ENCODE measurements at regions not wholly inside any gene's neighbourhood (a gene's known extent, or its start where the extent isn't known, plus 50 kb on each side); places are given as distances from the start of the nearest gene placed in this dataset.

DNA sequence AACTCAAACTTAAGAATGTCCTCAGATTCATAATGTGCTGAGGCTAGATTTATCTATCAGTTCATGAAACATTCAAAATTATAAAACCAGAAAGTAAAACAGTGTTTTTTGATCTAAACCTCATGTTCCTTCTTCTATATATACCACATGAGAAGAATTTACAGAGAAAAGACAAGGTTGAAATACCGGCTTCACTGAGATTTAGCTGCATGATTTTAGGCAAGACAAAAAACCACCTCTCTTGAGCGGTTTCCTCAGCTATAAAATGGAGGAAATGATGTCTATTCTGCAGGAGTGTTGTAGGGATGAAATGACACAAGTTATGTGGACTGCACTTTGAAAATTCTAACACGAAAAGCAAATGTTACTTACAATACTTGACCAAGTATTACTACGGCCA lies 80.6 kb upstream of the FOXB1 start:
- no CpG with 5 or more reads among the region's 4 CpGs for WGBS (ENCODE audit: insufficient coverage)
- no peak for DNase-seq
- Histone ChIP-seq H3K9me3 (replicated peaks in 1 of 2; ENCODE audit: control insufficient read depth in 1 of 2, insufficient read depth in 1 of 2, low read length in 2 of 2) (no peaks in the 10 kb centered on the region), H3K4me2 (replicated peaks; ENCODE audit: extremely low read depth, low read length, poor library complexity, severe bottlenecking) (no peak overlapping the region), H4K20me1 (ENCODE audit: insufficient read depth, low read length) (no peaks in the 10 kb centered on the region), H3K27me3 (ENCODE audit: control insufficient read depth in 2 of 2, insufficient read depth in 2 of 2, low read length in 2 of 2) (no peaks in the 10 kb centered on the region), H3K9ac (ENCODE audit: insufficient read depth, low read length, poor library complexity, severe bottlenecking) (no peak overlapping the region), H3K4me1 (ENCODE audit: control insufficient read depth in 1 of 2, insufficient read depth in 2 of 2, low read length in 2 of 2) (no peaks in the 10 kb centered on the region), H3K36me3 (replicated peaks in 1 of 2; ENCODE audit: control insufficient read depth in 1 of 2, insufficient read depth in 2 of 2, low read length in 2 of 2) (no peaks in the 10 kb centered on the region), H3K27ac (ENCODE audit: low read depth in 1 of 2, low read length in 2 of 2) (no peak overlapping the region), H3K79me2 (ENCODE audit: insufficient read depth, low read length) (no peaks in the 10 kb centered on the region), H2AFZ (ENCODE audit: insufficient read depth, low read depth, low read length, poor library complexity, severe bottlenecking) (no peak overlapping the region), H3K4me3 (replicated peaks in 1 of 3; ENCODE audit: low read depth in 2 of 3, low read length in 3 of 3) (no peak overlapping the region)
- no peaks in the 10 kb centered on the region for H3K4me1 Mint-ChIP-seq
- no peaks in the 10 kb centered on the region for H3K36me3 Mint-ChIP-seq
- intact Hi-C loops (cut with micrococcal nuclease) = no loop called here
- peaks cover 0 to 2% (median 0%) of the 10 kb centered on the region in 7 donors for H3K9me3 Mint-ChIP-seq
- peaks cover 0 to 1% (median 0%) of the 10 kb centered on the region in 3 donors for H3K27me3 Mint-ChIP-seq (ENCODE audit: low read depth in 3 of 3)
- TF ChIP-seq, protein P1, sequence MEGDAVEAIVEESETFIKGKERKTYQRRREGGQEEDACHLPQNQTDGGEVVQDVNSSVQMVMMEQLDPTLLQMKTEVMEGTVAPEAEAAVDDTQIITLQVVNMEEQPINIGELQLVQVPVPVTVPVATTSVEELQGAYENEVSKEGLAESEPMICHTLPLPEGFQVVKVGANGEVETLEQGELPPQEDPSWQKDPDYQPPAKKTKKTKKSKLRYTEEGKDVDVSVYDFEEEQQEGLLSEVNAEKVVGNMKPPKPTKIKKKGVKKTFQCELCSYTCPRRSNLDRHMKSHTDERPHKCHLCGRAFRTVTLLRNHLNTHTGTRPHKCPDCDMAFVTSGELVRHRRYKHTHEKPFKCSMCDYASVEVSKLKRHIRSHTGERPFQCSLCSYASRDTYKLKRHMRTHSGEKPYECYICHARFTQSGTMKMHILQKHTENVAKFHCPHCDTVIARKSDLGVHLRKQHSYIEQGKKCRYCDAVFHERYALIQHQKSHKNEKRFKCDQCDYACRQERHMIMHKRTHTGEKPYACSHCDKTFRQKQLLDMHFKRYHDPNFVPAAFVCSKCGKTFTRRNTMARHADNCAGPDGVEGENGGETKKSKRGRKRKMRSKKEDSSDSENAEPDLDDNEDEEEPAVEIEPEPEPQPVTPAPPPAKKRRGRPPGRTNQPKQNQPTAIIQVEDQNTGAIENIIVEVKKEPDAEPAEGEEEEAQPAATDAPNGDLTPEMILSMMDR (IDR thresholded peaks at IDR 0.05) = no peak
- no peak overlapping the region for H3K4me3 Mint-ChIP-seq
- no peak overlapping the region for H3K27ac Mint-ChIP-seq

- Histone ChIP-seq H2AFZ (ENCODE audit: insufficient read depth, low read depth, low read length, poor library complexity, severe bottlenecking) (no peak overlapping the region), H3K27me3 (ENCODE audit: control insufficient read depth in 2 of 2, insufficient read depth in 2 of 2, low read length in 2 of 2) (peaks cover 2% of the 10 kb centered on the region in 2 donors), H3K4me2 (replicated peaks; ENCODE audit: extremely low read depth, low read length, poor library complexity, severe bottlenecking) (no peak overlapping the region), H3K4me1 (ENCODE audit: control insufficient read depth in 1 of 2, insufficient read depth in 2 of 2, low read length in 2 of 2) (no peaks in the 10 kb centered on the region), H3K36me3 (replicated peaks in 1 of 2; ENCODE audit: control insufficient read depth in 1 of 2, insufficient read depth in 2 of 2, low read length in 2 of 2) (no peaks in the 10 kb centered on the region), H3K79me2 (ENCODE audit: insufficient read depth, low read length) (no peaks in the 10 kb centered on the region), H3K9ac (ENCODE audit: insufficient read depth, low read length, poor library complexity, severe bottlenecking) (no peak overlapping the region), H3K27ac (ENCODE audit: low read depth in 1 of 2, low read length in 2 of 2) (no peak overlapping the region), H3K9me3 (replicated peaks in 1 of 2; ENCODE audit: control insufficient read depth in 1 of 2, insufficient read depth in 1 of 2, low read length in 2 of 2) (no peaks in the 10 kb centered on the region), H4K20me1 (ENCODE audit: insufficient read depth, low read length) (no peaks in the 10 kb centered on the region), H3K4me3 (replicated peaks in 1 of 3; ENCODE audit: low read depth in 2 of 3, low read length in 3 of 3) (no peak overlapping the region)
- no peaks in the 10 kb centered on the region for H3K36me3 Mint-ChIP-seq
- no peak overlapping the region for H3K27ac Mint-ChIP-seq
- TF ChIP-seq, protein P1 (IDR thresholded peaks at IDR 0.05) = no peak
- 83% methylated on average over 3 of the region's 11 CpGs for WGBS (ENCODE audit: insufficient coverage)
- no peak overlapping the region for H3K4me3 Mint-ChIP-seq
- H3K27me3 Mint-ChIP-seq (ENCODE audit: low read depth in 3 of 3) = peaks cover 2 to 9% (median 7%) of the 10 kb centered on the region in 3 donors
- H3K9me3 Mint-ChIP-seq = peaks cover 0 to 2% (median 0%) of the 10 kb centered on the region in 7 donors
- no peak for DNase-seq
- no peaks in the 10 kb centered on the region for H3K4me1 Mint-ChIP-seq
- intact Hi-C loops (cut with micrococcal nuclease) = no loop called here
These were observed 84.8 kb upstream of the FOXB1 start for GRCh38 chr15:59918994-59919951.
